IMR-90 (cell line): ENCODE measurements at regions not wholly inside any gene's neighbourhood (a gene's known extent, or its start where the extent isn't known, plus 50 kb on each side); places are given as distances from the start of the nearest gene placed in this dataset.

ENCODE experiments used
- ATAC-seq: fragments of 200-7000 bp; cut with Tn5 transposase; 2 replicates; pipeline ENCODE4 v1.9.1; 2020; ENCODE audit warnings: low read depth, mild to moderate bottlenecking, moderate library complexity
- BruUV-seq: library from RNA; stranded (reverse); fragments of 400-500 nt; replicated peaks from 2 replicates; lab custom pipeline; 2021; lab: Mats Ljungman, UMichigan
- CTCF ChIA-PET: fragments of 300-600 bp; formaldehyde crosslinking; extraction: SDS; loops from one replicate; lab custom pipeline; 2021; ENCODE audit warnings: antibody characterized with exemption; lab: Yijun Ruan, JAX
- POLR2A ChIA-PET: fragments of 300-600 bp; sonication (Branson Sonifier 250); formaldehyde crosslinking; loops from one replicate; lab custom pipeline; 2022; ENCODE audit warnings: antibody characterized with exemption; ENCODE audit not compliant: unreplicated experiment; lab: Charles Lee
- DNase-seq: peaks from one replicate; pipeline ENCODE4 v3.0.0; 2013
- H2AFZ ChIP-seq: replicated peaks from 2 replicates; pipeline ENCODE3; 2013; ENCODE audit warnings: low read length, mild to moderate bottlenecking; ENCODE audit not compliant: poor library complexity
- H2AK5ac ChIP-seq: 2 replicates; pipeline ENCODE4 v1.6.1; 2013; ENCODE audit warnings: low read depth, low read length, inconsistent platforms
- H2AK9ac ChIP-seq: replicated peaks from 2 replicates; pipeline ENCODE3; 2013; ENCODE audit warnings: mild to moderate bottlenecking, low read depth, low read length, moderate library complexity; ENCODE audit not compliant: poor library complexity
- H2BK120ac ChIP-seq: 2 replicates; pipeline ENCODE4 v1.6.1; 2013; ENCODE audit warnings: low read depth, low read length, inconsistent platforms
- H2BK15ac ChIP-seq: 3 replicates; pipeline ENCODE4 v1.6.1; 2013; ENCODE audit warnings: low read depth, low read length, inconsistent platforms
- H2BK20ac ChIP-seq: 2 replicates; pipeline ENCODE4 v1.6.1; 2013; ENCODE audit warnings: low read depth, mild to moderate bottlenecking, inconsistent platforms, low read length, moderate library complexity
- H2BK5ac ChIP-seq: 2 replicates; pipeline ENCODE4 v1.6.1; 2013; ENCODE audit warnings: mild to moderate bottlenecking, low read depth, low read length, inconsistent platforms; ENCODE audit not compliant: poor library complexity, severe bottlenecking
- H3K14ac ChIP-seq: replicated peaks from 2 replicates; pipeline ENCODE4 v1.6.1; 2013; ENCODE audit warnings: low read depth, low read length, inconsistent platforms
- H3K18ac ChIP-seq: 2 replicates; pipeline ENCODE4 v1.6.1; 2013; ENCODE audit warnings: low read depth, low read length, control low read depth
- H3K23ac ChIP-seq: 2 replicates; pipeline ENCODE4 v1.6.1; 2013; ENCODE audit warnings: low read depth, low read length, inconsistent platforms
- H3K27ac ChIP-seq: 2 replicates; pipeline ENCODE4 v1.5.1; 2013; ENCODE audit warnings: mild to moderate bottlenecking, control low read depth, low read length; ENCODE audit not compliant: insufficient read depth
- H3K27me3 ChIP-seq: 2 replicates; pipeline ENCODE4 v1.6.1; 2013; ENCODE audit warnings: low read length; ENCODE audit not compliant: control insufficient read depth, insufficient read depth
- H3K36me3 ChIP-seq: 2 replicates; pipeline ENCODE4 v1.6.1; 2013; ENCODE audit warnings: low read length, mixed read lengths; ENCODE audit not compliant: control insufficient read depth, insufficient read depth
- H3K4ac ChIP-seq: 2 replicates; pipeline ENCODE4 v1.6.1; 2013; ENCODE audit warnings: low read depth, low read length, inconsistent platforms
- H3K4me1 ChIP-seq: 2 replicates; pipeline ENCODE4 v1.6.1; 2013; ENCODE audit warnings: low read length, mixed read lengths; ENCODE audit not compliant: control insufficient read depth, insufficient read depth
- H3K4me2 ChIP-seq: 2 replicates; pipeline ENCODE4 v1.6.1; 2013; ENCODE audit warnings: low read depth, mild to moderate bottlenecking, control low read depth, low read length, moderate library complexity
- H3K4me3 ChIP-seq: 2 replicates; pipeline ENCODE4 v1.5.1; 2013; ENCODE audit warnings: low read depth, mild to moderate bottlenecking, control low read depth, low read length, moderate library complexity; ENCODE audit not compliant: insufficient read depth
- H3K56ac ChIP-seq: 2 replicates; pipeline ENCODE4 v1.6.1; 2013; ENCODE audit warnings: low read length, inconsistent platforms; ENCODE audit not compliant: insufficient read depth; ENCODE audit errors: extremely low read depth
- H3K79me1 ChIP-seq, 2 experiments: 2 replicates each; pipeline ENCODE4 v1.6.1; 2013; ENCODE audit warnings: low read length in 2 of 2, inconsistent platforms in 1 of 2, low read depth in 1 of 2
- H3K9ac ChIP-seq: 2 replicates; pipeline ENCODE4 v1.6.1; 2013; ENCODE audit warnings: low read depth, low read length, control low read depth
- H3K9me1 ChIP-seq: 2 replicates; pipeline ENCODE4 v1.6.1; 2013; ENCODE audit warnings: low read length, inconsistent platforms; ENCODE audit not compliant: insufficient read depth
- H3K9me3 ChIP-seq: 2 replicates; pipeline ENCODE4 v1.6.1; 2013; ENCODE audit warnings: low read length; ENCODE audit not compliant: control insufficient read depth, insufficient read depth
- H4K20me1 ChIP-seq: 2 replicates; pipeline ENCODE4 v1.6.1; 2013; ENCODE audit warnings: low read length, inconsistent platforms; ENCODE audit not compliant: insufficient read depth
- H4K5ac ChIP-seq: 2 replicates; pipeline ENCODE4 v1.6.1; 2013; ENCODE audit warnings: mild to moderate bottlenecking, low read depth, low read length, control low read depth
- H4K8ac ChIP-seq, 2 experiments: 2 replicates each; pipeline ENCODE4 v1.6.1; 2013; ENCODE audit warnings: low read depth in 2 of 2, low read length in 2 of 2, control low read depth in 1 of 2, inconsistent platforms in 1 of 2
- H4K91ac ChIP-seq: 2 replicates; pipeline ENCODE4 v1.6.1; 2013; ENCODE audit warnings: low read depth, low read length, inconsistent platforms; ENCODE audit not compliant: insufficient read depth
- CTCF ChIP-seq: conservative IDR thresholded peaks from 2 replicates; pipeline ENCODE4 v1.5.1; 2012; ENCODE audit warnings: mild to moderate bottlenecking, low read depth, low read length, improper control_type of control experiment
- FOS ChIP-seq: fragments of 150-350 bp; IDR thresholded peaks from 2 replicates; pipeline ENCODE4 v1.6.1; 2016; ENCODE audit warnings: low read depth, low read length
- MAZ ChIP-seq: IDR thresholded peaks from 2 replicates; pipeline ENCODE4 v1.6.1; 2012; ENCODE audit warnings: low read depth, mild to moderate bottlenecking, low read length, improper control_type of control experiment, moderate library complexity, borderline replicate concordance
- RCOR1 ChIP-seq: IDR thresholded peaks from 2 replicates; pipeline ENCODE4 v1.6.1; 2012; ENCODE audit warnings: mild to moderate bottlenecking, low read length, improper control_type of control experiment; ENCODE audit not compliant: insufficient replicate concordance
- RFX5 ChIP-seq: IDR thresholded peaks from 2 replicates; pipeline ENCODE4 v1.8.0; 2012; ENCODE audit warnings: low read depth, mild to moderate bottlenecking, low read length, moderate library complexity
- USF2 ChIP-seq: fragments of 150-350 bp; IDR thresholded peaks from 2 replicates; pipeline ENCODE4 v1.6.1; 2017; ENCODE audit warnings: mild to moderate bottlenecking, antibody characterized with exemption, low read length, low read depth
- WGBS, 2 experiments: methylation state at CpG; one replicate each; pipeline versions ENCODE4 v1.1.5 to v1.1.7; 2013; ENCODE audit warnings: missing lambda C conversion rate in 2 of 2; ENCODE audit not compliant: insufficient read length in 1 of 2; ENCODE audit errors: extremely low coverage in 2 of 2; 5-methylcytosine and 5-hydroxymethylcytosine counted together
- dilution Hi-C: fragments of 300-500 bp; cut with HindIII; formaldehyde crosslinking; loops from one replicate; pipeline ENCODE4 v1.14.3; 2018; ENCODE audit warnings: low sequenced_read_pairs; ENCODE audit not compliant: unreplicated experiment
- in situ Hi-C: fragments of 300-500 bp; cut with MboI; formaldehyde crosslinking; loops from 3 replicates; pipeline ENCODE4 v1.14.3; 2019; ENCODE audit warnings: low sequenced_read_pairs, inconsistent platforms, mixed read lengths
- intact Hi-C: fragments of 100-400 bp; cut with micrococcal nuclease; formaldehyde crosslinking; loops from 2 replicates; pipeline ENCODE4 v1.10.0; 2022

GRCh38 chr6:15871276-15871675 is 208.4 kb upstream of the DTNBP1 start:
- CTCF ChIA-PET, result interaction anchor here (0.6 kb wide), 1 partner anchor 187 kb away, joined by 3 read pairs; no protein-coding TSS in a partner anchor
- H2BK120ac ChIP-seq, result no peak overlapping the region
- no peak for TF ChIP-seq USF2
- TF ChIP-seq RCOR1, result no peak
- no peak for TF ChIP-seq RFX5
- TF ChIP-seq MAZ, result no peak
- no peak for TF ChIP-seq FOS
- TF ChIP-seq CTCF, result no peak
- BruUV-seq, result no TSS peak
- no peak overlapping the region for H3K18ac ChIP-seq
- H3K9me3 ChIP-seq, result no peaks in the 10 kb centered on the region
- H3K36me3 ChIP-seq, result no peaks in the 10 kb centered on the region
- H3K9me1 ChIP-seq, result no peaks in the 10 kb centered on the region
- dilution Hi-C loops, result no loop called here
- no peak overlapping the region for H2AK5ac ChIP-seq
- POLR2A ChIA-PET, result no interaction called here
- intact Hi-C loops, result no loop called here
- H3K56ac ChIP-seq, result no peak overlapping the region
- H3K27me3 ChIP-seq, result peaks cover 10% of the 10 kb centered on the region
- no peaks in the 10 kb centered on the region for H4K20me1 ChIP-seq
- no peak overlapping the region for H3K4me2 ChIP-seq
- H2AFZ ChIP-seq, result no peak overlapping the region
- no peak for DNase-seq
- no peaks in the 10 kb centered on the region for H3K79me1 ChIP-seq
- no peaks in the 10 kb centered on the region for H3K4me1 ChIP-seq
- no peak overlapping the region for H2AK9ac ChIP-seq
- no peak overlapping the region for H3K14ac ChIP-seq
- H3K4ac ChIP-seq, result no peak overlapping the region
- no peak overlapping the region for H4K8ac ChIP-seq
- no peak overlapping the region for H2BK15ac ChIP-seq
- H3K4me3 ChIP-seq, result no peak overlapping the region
- no peak overlapping the region for H2BK5ac ChIP-seq
- no peak for ATAC-seq
- no peak overlapping the region for H3K27ac ChIP-seq
- H4K5ac ChIP-seq, result no peak overlapping the region
- H2BK20ac ChIP-seq, result no peak overlapping the region
- in situ Hi-C loops, result no loop called here
- no peak overlapping the region for H3K23ac ChIP-seq
- no peak overlapping the region for H4K91ac ChIP-seq
- 0% methylated on average over 1 of the region's 6 CpGs; no CpG with 5 or more reads in 1 of the 2 experiments for WGBS, 2 experiments
- no peak overlapping the region for H3K9ac ChIP-seq
